ENCODE measurements at regions not wholly inside any gene's neighbourhood (a gene's known extent, or its start where the extent isn't known, plus 50 kb on each side); places are given as distances from the start of the nearest gene placed in this dataset.

- no peaks in the 10 kb centered on the region for H3K36me3 ChIP-seq
- DNase-seq (ENCODE audit: low spot score in 2 of 2), result peak; percentile 90 to 92
- peak overlapping the region; percentile 95 to 99 for H3K27ac ChIP-seq
- no peaks in the 10 kb centered on the region for H3K4me1 ChIP-seq
- H3K9me3 ChIP-seq, result no peaks in the 10 kb centered on the region
- H3K4me3 ChIP-seq, result peak overlapping the region; percentile 59 to 82 (median 62)
- no peak for TF ChIP-seq CTCF (IDR thresholded peaks at IDR 0.05)
- TF ChIP-seq POLR2A (IDR thresholded peaks at IDR 0.05), result peak; percentile 64
- TF ChIP-seq POLR2AphosphoS5 (IDR thresholded peaks at IDR 0.05), result peak; percentile 82 to 92 (median 85)
- intact Hi-C loops (cut with DNase I; ENCODE audit: low total_unique reads), result loop anchor here (5.0 kb wide), 1 partner anchor 90 kb away; the partner anchor contains the start of gene ARID1B
- no peaks in the 10 kb centered on the region for H3K27me3 ChIP-seq
Observed at GRCh38 chr6:156686995-156687788, 90.0 kb upstream of the ARID1B start.

- intact Hi-C loops (cut with DNase I; ENCODE audit: low total_unique reads), result loop anchor here (5.0 kb wide), 1 partner anchor 91 kb away; the partner anchor contains the start of gene ARID1B
- TF ChIP-seq CTCF (IDR thresholded peaks at IDR 0.05), result peak; percentile 50 to 71 (median 59)
- TF ChIP-seq POLR2AphosphoS5 (IDR thresholded peaks at IDR 0.05), result no peak
- Histone ChIP-seq H3K27ac (peak overlapping the region; percentile 95 to 99), H3K9me3 (no peaks in the 10 kb centered on the region), H3K36me3 (no peaks in the 10 kb centered on the region), H3K27me3 (no peaks in the 10 kb centered on the region), H3K4me1 (no peaks in the 10 kb centered on the region), H3K4me3 (peak overlapping the region; percentile 59 to 82 (median 62))
- DNase-seq (ENCODE audit: low spot score in 2 of 2), result peak in 1 of 2 donors; percentile 43
Observed at GRCh38 chr6:156686301-156686994, 90.7 kb upstream of the ARID1B start.

GRCh38 chr6:156685823-156686222 is 91.4 kb upstream of the ARID1B start:
- no peak for DNase-seq (ENCODE audit: low spot score in 2 of 2)

GRCh38 chr6:156683821-156684220 is 93.4 kb upstream of the ARID1B start:
- Histone ChIP-seq H3K27ac (no peak overlapping the region), H3K27me3 (no peaks in the 10 kb centered on the region), H3K9me3 (no peaks in the 10 kb centered on the region), H3K4me1 (no peaks in the 10 kb centered on the region), H3K36me3 (no peaks in the 10 kb centered on the region), H3K4me3 (no peak overlapping the region)
- TF ChIP-seq POLR2A (IDR thresholded peaks at IDR 0.05), result no peak
- no peak for DNase-seq (ENCODE audit: low spot score in 2 of 2)
- intact Hi-C loops (cut with DNase I; ENCODE audit: low total_unique reads), result no loop called here

More at GRCh38 chr6:156685823-156686222, 91.4 kb upstream of the ARID1B start:
- no peaks in the 10 kb centered on the region for H3K27me3 ChIP-seq
- H3K27ac ChIP-seq, result peak overlapping the region; percentile 95 to 99
- intact Hi-C loops (cut with DNase I; ENCODE audit: low total_unique reads), result loop anchor here (5.0 kb wide), 1 partner anchor 91 kb away; the partner anchor contains the start of gene ARID1B
- no peaks in the 10 kb centered on the region for H3K36me3 ChIP-seq
- H3K9me3 ChIP-seq, result no peaks in the 10 kb centered on the region
- TF ChIP-seq POLR2AphosphoS5 (IDR thresholded peaks at IDR 0.05), result no peak
- no peak for TF ChIP-seq CTCF (IDR thresholded peaks at IDR 0.05)
- TF ChIP-seq POLR2A (IDR thresholded peaks at IDR 0.05), result no peak
- no peaks in the 10 kb centered on the region for H3K4me1 ChIP-seq
- peak overlapping the region; percentile 59 to 82 (median 62) for H3K4me3 ChIP-seq

GRCh38 chr6:156676721-156677120 is 100.5 kb upstream of the ARID1B start:
- peaks cover 0 to 16% of the 10 kb centered on the region in 2 donors for H3K9me3 ChIP-seq
- TF ChIP-seq CTCF (IDR thresholded peaks at IDR 0.05), result no peak
- TF ChIP-seq POLR2AphosphoS5 (IDR thresholded peaks at IDR 0.05), result no peak
- no peak for TF ChIP-seq POLR2A (IDR thresholded peaks at IDR 0.05)
- intact Hi-C loops (cut with DNase I; ENCODE audit: low total_unique reads), result no loop called here
- no peaks in the 10 kb centered on the region for H3K27me3 ChIP-seq
- H3K4me1 ChIP-seq, result no peaks in the 10 kb centered on the region
- H3K27ac ChIP-seq, result no peak overlapping the region
- no peak overlapping the region for H3K4me3 ChIP-seq
- no peaks in the 10 kb centered on the region for H3K36me3 ChIP-seq
- DNase-seq (ENCODE audit: low spot score in 2 of 2), result no peak

Data from breast epithelium (tissue), 4 donors.